Tibial nerve (tissue), 4 donors: ENCODE measurements at regions not wholly inside any gene's neighbourhood (a gene's known extent, or its start where the extent isn't known, plus 50 kb on each side); places are given as distances from the start of the nearest gene placed in this dataset.

Source experiments
- CTCF ChIP-seq, 5 experiments: fragments of 200-600 bp in 3 of 5; fragments of 450-650 bp in 2 of 5; sonication (generic) in 3 of 5; IDR thresholded peaks; one replicate each; pipeline ENCODE4 v1.5.1; 2016 to 2019; ENCODE audit warnings: antibody characterized with exemption in 5 of 5, mild to moderate bottlenecking in 3 of 5, moderate library complexity in 2 of 5
- EP300 ChIP-seq, 2 donors: sonication (generic); formaldehyde crosslinking; IDR thresholded peaks; one replicate each; pipeline ENCODE4 v1.6.1; 2017; ENCODE audit warnings: antibody characterized with exemption in 2 of 2, mild to moderate bottlenecking in 1 of 2
- POLR2A ChIP-seq, 2 donors: fragments of 450-650 bp; IDR thresholded peaks; one replicate each; pipeline ENCODE4 v1.6.1; 2017; ENCODE audit warnings: antibody characterized with exemption in 2 of 2, mild to moderate bottlenecking in 2 of 2, moderate library complexity in 2 of 2

GRCh38 chr14:105641075-105641937 is 114.9 kb downstream of the TMEM121 start:
- no peak for TF ChIP-seq EP300 (IDR thresholded peaks at IDR 0.05)
- TF ChIP-seq CTCF (IDR thresholded peaks at IDR 0.05), result no peak
- no peak for TF ChIP-seq POLR2A (IDR thresholded peaks at IDR 0.05)
